Gastroesophageal sphincter (tissue), 3 donors: ENCODE measurements at regions not wholly inside any gene's neighbourhood (a gene's known extent, or its start where the extent isn't known, plus 50 kb on each side); places are given as distances from the start of the nearest gene placed in this dataset.

Experiments used
- EP300 ChIP-seq: sonication (generic); formaldehyde crosslinking; IDR thresholded peaks from one replicate; pipeline ENCODE4 v1.6.1; 2017; ENCODE audit warnings: antibody characterized with exemption, mild to moderate bottlenecking
- POLR2A ChIP-seq, 2 donors: fragments of 450-650 bp; IDR thresholded peaks; one replicate each; pipeline ENCODE4 v1.6.1; 2017; ENCODE audit warnings: antibody characterized with exemption in 2 of 2, mild to moderate bottlenecking in 2 of 2, moderate library complexity in 1 of 2
- POLR2AphosphoS5 ChIP-seq: sonication (generic); formaldehyde crosslinking; IDR thresholded peaks from one replicate; pipeline ENCODE4 v1.6.1; 2017; ENCODE audit warnings: antibody characterized with exemption
- TF ChIP-seq, protein P1 (sequence below), 4 experiments: fragments of 200-600 bp in 2 of 4; fragments of 450-650 bp in 2 of 4; sonication (generic) in 1 of 4; IDR thresholded peaks; one replicate each; pipeline ENCODE4 v1.5.1; 2017 to 2019; ENCODE audit warnings: antibody characterized with exemption in 4 of 4, mild to moderate bottlenecking in 2 of 4, moderate library complexity in 2 of 4

- TF ChIP-seq, protein P1, sequence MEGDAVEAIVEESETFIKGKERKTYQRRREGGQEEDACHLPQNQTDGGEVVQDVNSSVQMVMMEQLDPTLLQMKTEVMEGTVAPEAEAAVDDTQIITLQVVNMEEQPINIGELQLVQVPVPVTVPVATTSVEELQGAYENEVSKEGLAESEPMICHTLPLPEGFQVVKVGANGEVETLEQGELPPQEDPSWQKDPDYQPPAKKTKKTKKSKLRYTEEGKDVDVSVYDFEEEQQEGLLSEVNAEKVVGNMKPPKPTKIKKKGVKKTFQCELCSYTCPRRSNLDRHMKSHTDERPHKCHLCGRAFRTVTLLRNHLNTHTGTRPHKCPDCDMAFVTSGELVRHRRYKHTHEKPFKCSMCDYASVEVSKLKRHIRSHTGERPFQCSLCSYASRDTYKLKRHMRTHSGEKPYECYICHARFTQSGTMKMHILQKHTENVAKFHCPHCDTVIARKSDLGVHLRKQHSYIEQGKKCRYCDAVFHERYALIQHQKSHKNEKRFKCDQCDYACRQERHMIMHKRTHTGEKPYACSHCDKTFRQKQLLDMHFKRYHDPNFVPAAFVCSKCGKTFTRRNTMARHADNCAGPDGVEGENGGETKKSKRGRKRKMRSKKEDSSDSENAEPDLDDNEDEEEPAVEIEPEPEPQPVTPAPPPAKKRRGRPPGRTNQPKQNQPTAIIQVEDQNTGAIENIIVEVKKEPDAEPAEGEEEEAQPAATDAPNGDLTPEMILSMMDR (IDR thresholded peaks at IDR 0.05) = no peak
- TF ChIP-seq EP300 (no peak), POLR2AphosphoS5 (no peak), POLR2A (IDR thresholded peaks at IDR 0.05) (no peak)
Observed at GRCh38 chr14:85409481-85410210, 120.3 kb upstream of the FLRT2 start.
